GM18909 (cell line): ENCODE measurements at regions not wholly inside any gene's neighbourhood (a gene's known extent, or its start where the extent isn't known, plus 50 kb on each side); places are given as distances from the start of the nearest gene placed in this dataset.
A peak's percentile ranks its signal among the peaks of the same experiment; 100 is the strongest.

Source experiments
- ATAC-seq: cut with Tn5 transposase; IDR thresholded peaks from one replicate; pipeline ENCODE4 v1.9.1; 2021; ENCODE audit warnings: mild to moderate bottlenecking; ENCODE audit not compliant: unreplicated experiment, poor library complexity

- ATAC-seq: no peak
Observed at GRCh38 chr2:126748188-126748760, 92.3 kb downstream of the GYPC start.

DNA sequence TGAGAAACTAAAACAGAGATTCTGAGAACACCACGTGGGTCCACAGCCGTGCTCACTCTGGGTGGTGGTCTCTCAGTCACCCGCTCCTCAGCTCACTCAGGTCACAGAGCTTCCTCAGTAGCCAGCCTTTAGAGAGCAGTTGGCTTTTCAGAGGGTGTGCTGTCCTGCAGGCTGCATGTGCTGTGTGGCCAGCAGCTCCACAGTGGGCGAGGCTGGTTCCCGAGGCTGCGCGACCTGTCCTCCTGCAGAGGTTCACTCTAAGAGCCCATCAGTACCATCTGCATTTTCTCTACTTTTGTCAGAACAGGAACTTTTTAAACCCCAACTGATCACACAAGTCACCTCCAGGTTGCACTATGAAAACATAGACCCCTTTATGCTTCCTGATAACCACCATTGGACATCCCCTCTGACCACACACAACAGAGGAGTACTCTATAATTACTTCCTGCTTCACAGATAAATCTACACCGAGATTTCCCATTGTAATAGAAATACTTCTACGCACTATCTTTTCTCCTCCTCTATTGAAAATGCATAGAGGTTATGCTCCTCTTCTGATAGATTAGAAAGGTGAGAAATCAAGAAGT lies 93.1 kb downstream of the GYPC start:
- no peak for ATAC-seq

- ATAC-seq: peak; percentile 63
Observed at GRCh38 chr2:126749537-126749936, 93.6 kb downstream of the GYPC start.

DNA sequence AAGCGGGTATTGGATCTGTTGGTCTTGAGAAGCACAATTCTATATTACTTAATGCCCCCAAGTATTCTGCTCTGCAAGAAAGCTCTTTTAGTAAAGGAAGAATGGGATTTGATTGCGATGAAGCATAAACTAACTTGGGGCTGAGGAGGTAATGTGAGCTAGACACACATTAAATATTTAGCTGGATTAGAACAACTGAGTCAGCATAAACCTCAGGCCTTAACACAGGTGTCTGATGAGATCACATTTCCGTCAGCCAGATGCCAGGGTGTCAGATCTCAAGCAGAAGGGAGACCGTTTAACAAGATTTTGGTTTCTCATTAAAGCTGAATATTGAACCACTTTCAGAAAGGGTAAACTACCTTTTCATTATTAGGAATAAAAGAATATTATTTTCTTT lies 94.5 kb downstream of the GYPC start:
- ATAC-seq: no peak

- no peak for ATAC-seq
Observed at GRCh38 chr2:126751477-126751876, 95.5 kb downstream of the GYPC start.

DNA sequence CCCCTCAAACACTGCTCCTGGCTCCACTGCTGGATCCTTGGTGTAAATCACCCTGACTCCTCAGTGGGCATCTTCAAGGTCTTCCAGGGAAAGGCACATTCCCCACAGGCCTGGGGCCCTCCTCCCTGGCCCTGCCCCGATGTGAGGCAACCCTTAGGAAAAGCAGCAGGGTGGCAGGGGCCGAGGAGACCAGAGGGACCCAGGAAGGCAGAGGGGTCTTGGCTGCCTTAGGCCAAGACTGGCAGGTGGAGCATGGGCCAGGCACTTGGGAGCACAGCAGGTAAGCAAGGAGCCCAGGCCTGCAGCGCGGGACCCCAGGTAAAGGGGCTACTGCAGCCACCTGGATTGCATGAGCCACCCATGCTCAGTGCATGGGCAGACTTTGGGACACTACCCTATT lies 96.9 kb downstream of the GYPC start:
- ATAC-seq: no peak

- no peak for ATAC-seq
Observed at GRCh38 chr2:126753501-126754212, 97.7 kb downstream of the GYPC start.

GRCh38 chr2:126754240-126755004 lies 98.5 kb downstream of the GYPC start:
- no peak for ATAC-seq

- ATAC-seq: no peak
Observed at GRCh38 chr2:126756125-126756524, 100.2 kb downstream of the GYPC start.

DNA sequence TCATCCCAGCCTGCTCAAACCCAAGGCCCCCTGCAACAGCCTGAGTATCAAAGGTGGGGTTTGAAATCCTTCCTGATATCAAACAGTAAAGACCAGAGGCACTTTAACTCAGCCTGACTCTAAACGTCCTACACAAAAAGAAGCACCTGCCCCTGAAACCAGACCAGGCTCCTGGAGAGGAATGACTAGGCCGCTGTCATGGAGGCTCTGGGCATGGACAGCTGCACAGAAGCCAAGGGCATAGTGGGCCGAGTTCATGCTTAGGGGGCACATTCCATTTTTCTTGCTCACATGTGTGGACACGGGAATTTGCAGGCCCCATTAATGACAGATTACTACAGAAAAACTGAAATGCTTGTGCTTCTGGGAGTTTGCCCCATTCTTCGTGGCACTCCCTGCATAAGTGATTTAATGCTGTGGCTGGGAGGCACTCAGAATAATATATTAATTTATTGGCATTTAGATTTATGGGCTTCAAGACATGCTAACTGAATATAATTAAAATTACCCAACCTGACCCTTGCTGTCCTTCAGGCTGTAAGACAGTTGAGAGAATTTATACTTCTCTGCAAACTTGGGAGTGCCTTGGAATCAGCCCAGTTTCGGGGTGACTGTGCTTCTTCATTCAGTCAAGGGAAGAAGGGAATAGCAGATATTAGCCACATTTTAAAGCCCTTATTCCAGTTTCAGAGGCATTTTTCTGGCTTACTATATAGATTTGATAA lies 105.5 kb downstream of the GYPC start:
- ATAC-seq: no peak

- no peak for ATAC-seq
Observed at GRCh38 chr2:126761981-126762878, 106.3 kb downstream of the GYPC start.

- no peak for ATAC-seq
Observed at GRCh38 chr2:126764686-126765265, 108.8 kb downstream of the GYPC start.

DNA sequence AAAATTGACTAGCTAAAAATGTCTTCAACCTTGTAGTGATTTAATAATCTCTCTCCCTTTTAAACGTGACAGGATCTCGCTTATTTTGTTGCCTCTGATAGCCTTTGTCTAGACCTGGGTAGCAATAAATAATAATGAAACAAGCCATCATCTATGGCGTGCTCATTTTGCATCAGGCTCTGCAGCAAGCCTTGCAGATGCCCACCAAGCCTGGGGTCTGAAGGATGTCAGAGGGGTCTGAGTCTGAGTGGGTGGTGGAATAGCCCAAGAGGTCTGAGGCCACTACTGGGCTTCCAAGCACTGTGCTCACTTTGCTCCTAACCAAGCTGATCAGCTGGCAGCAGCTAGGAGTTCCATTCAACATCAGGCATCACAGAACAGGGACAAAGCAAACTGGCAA lies 109.4 kb downstream of the GYPC start:
- no peak for ATAC-seq

DNA sequence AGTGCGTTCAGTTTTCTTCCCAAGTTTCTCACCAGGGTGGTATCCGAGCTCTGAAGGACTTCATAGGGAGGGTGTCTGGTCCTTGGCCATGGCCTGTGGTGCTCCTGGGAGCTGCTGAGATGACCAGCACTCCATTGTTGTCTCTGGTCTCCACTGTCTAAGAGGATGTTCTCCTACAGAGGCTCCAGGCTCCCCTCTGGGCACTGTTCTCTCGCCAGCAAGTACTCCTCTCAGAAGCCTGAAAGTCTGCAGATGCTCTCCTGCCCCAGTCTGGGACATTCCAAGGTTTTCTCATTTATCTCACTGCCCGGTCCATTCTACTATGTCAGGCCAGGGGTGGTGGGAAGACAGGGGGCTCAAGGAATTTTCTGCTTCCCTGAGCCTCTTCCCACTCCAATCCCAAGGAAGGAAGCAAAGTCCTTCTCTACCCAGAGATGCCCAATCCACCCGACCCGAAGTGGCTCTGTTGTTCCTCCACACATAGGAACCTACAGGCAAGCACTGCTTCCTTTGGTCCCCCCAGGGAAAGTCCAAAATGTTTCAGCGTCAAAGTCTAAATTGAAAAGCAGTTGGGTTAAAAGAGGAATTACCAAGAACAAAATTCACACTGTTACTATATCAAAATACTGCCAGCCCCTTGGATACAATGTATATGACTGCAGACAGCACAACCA lies 110.5 kb downstream of the GYPC start:
- no peak for ATAC-seq

DNA sequence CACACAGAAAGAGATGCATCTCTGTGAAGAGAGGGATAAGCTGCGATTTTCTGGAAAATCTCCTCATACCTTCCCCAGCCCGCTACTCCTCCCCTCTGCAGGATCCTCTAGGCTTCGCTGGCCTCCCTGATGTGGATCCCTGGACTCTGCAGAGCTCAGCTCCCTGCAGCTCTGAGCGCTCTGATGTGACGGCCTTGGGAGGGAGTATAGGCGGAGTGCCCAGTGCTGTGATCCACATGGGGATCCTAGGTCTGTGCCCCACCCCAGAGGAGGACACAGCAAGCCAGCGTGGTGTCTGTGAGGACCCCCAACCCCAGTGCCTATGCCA lies 111.0 kb downstream of the GYPC start:
- ATAC-seq: no peak

DNA sequence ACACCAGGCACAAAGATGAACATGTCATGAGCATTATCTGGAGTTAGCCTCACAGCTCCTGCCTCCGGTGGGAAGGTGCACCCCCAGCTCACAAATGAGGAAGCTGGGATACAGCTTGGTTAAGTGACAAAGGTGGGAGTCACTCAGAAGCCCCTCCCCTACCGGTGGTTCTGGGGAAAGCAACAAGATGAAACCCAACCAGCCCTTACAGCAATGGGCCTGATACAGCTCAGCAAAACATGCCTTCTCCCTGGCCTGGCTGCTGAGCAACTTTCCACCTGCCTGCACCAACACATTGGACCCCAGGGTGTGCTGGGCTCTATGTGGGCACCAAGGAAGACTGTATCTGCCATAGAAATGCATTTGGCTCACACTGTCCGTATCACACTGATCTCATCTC lies 113.2 kb downstream of the GYPC start:
- ATAC-seq: no peak

GRCh38 chr2:126770466-126770865 lies 114.5 kb downstream of the GYPC start:
- no peak for ATAC-seq

DNA sequence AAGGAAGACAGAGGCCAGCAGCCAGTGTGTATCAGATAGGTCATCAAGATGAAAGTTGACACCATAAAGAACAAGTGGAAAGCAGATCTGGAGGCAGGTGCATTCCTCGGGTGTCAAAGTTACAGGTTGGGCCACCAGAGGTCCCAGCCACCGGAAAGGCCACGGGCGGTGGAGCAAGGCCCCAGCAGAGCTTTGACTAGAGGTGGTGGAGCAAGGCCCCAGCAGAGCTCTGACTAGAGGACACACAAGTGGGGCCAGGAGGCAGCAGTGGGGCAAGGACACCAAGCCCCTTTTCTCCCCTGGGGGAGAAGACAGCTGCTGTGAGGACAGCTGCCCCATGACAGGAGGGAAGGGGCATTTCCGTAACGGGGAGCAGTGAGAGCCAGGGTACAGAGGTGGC lies 115.1 kb downstream of the GYPC start:
- ATAC-seq: no peak
